NCI-H1436 treated with DMSO at 0.1 percent for 48 hours (cell line): ENCODE measurements at regions not wholly inside any gene's neighbourhood (a gene's known extent, or its start where the extent isn't known, plus 50 kb on each side); places are given as distances from the start of the nearest gene placed in this dataset.
"Not testable (repeated sequence)": the region's sequence is repeated elsewhere in the genome, so short reads cannot be mapped to it uniquely, and the experiment has no call there.

Experiments
- DNase-seq: peaks from one replicate; lab custom pipeline; 2025; lab: John Stamatoyannopoulos, UW

GRCh38 chr1:229710746-229711145, 84.7 kb downstream of the URB2 start:
- no peak for DNase-seq

- DNase-seq, result no peak
These were observed 88.3 kb downstream of the URB2 start for GRCh38 chr1:229714306-229714705.

- no peak for DNase-seq
These were observed 89.0 kb downstream of the URB2 start for GRCh38 chr1:229714964-229715603.

- DNase-seq, result no peak
These were observed 90.0 kb downstream of the URB2 start for GRCh38 chr1:229716069-229716468.

- no peak for DNase-seq
These were observed 90.7 kb downstream of the URB2 start for GRCh38 chr1:229716704-229717103.

- no peak for DNase-seq
These were observed 91.9 kb downstream of the URB2 start for GRCh38 chr1:229717786-229718576.

GRCh38 chr1:229726061-229726460, 100.0 kb downstream of the URB2 start:
- no peak for DNase-seq

GRCh38 chr1:229729916-229730315, 103.9 kb downstream of the URB2 start:
- DNase-seq, result no peak

GRCh38 chr1:229730573-229730972, 104.5 kb downstream of the URB2 start:
- no peak for DNase-seq

- no peak for DNase-seq
These were observed 106.0 kb downstream of the URB2 start for GRCh38 chr1:229732061-229732460.

- no peak for DNase-seq
These were observed 110.3 kb downstream of the URB2 start for GRCh38 chr1:229736376-229736775.

GRCh38 chr1:229742614-229743013, 116.6 kb downstream of the URB2 start:
- DNase-seq, result not testable (repeated sequence)

GRCh38 chr1:229749992-229750391, 123.9 kb downstream of the URB2 start:
- DNase-seq, result no peak

- DNase-seq, result no peak
These were observed 125.6 kb downstream of the URB2 start for GRCh38 chr1:229751610-229752009.

- DNase-seq, result no peak
These were observed 126.6 kb downstream of the URB2 start for GRCh38 chr1:229752679-229753078.

GRCh38 chr1:229753764-229754551, 127.9 kb downstream of the URB2 start:
- peak; percentile 33 for DNase-seq

- DNase-seq, result no peak
These were observed 130.6 kb downstream of the URB2 start for GRCh38 chr1:229756666-229757065.

GRCh38 chr1:229757226-229757625, 131.2 kb downstream of the URB2 start:
- DNase-seq, result no peak

GRCh38 chr1:229758101-229759036, 132.3 kb downstream of the URB2 start:
- DNase-seq, result no peak

- DNase-seq, result no peak
These were observed 133.0 kb downstream of the URB2 start for GRCh38 chr1:229759037-229759435.

GRCh38 chr1:229759586-229759985, 133.5 kb downstream of the URB2 start:
- DNase-seq, result no peak
